Sigmoid colon (tissue), 6 donors: ENCODE measurements at regions not wholly inside any gene's neighbourhood (a gene's known extent, or its start where the extent isn't known, plus 50 kb on each side); places are given as distances from the start of the nearest gene placed in this dataset.

Source experiments
- DNase-seq: peaks from one replicate; pipeline ENCODE4 v3.0.0-alpha.2; 2019
- H3K27ac ChIP-seq, 4 donors: fragments of 200-600 bp; sonication (generic); one replicate each; pipeline ENCODE4 v1.5.1; 2016 to 2019; ENCODE audit warnings: mild to moderate bottlenecking in 1 of 4
- H3K27me3 ChIP-seq, 3 donors: fragments of 200-600 bp; sonication (generic); one replicate each; pipeline ENCODE4 v1.5.1; 2019; ENCODE audit warnings: mild to moderate bottlenecking in 1 of 3
- H3K36me3 ChIP-seq, 4 donors: fragments of 200-600 bp; sonication (generic); one replicate each; pipeline ENCODE4 v1.5.1; 2016 to 2019
- H3K4me1 ChIP-seq, 4 donors: fragments of 200-600 bp; sonication (generic); one replicate each; pipeline ENCODE4 v1.5.1; 2017 to 2019
- H3K4me3 ChIP-seq, 4 donors: fragments of 200-600 bp; sonication (generic); one replicate each; pipeline ENCODE4 v1.5.1; 2017 to 2019; ENCODE audit warnings: mild to moderate bottlenecking in 2 of 4, moderate library complexity in 1 of 4
- H3K9me3 ChIP-seq, 4 donors: fragments of 200-600 bp in 3 of 4; sonication (generic) in 3 of 4; one replicate each; pipeline versions ENCODE4 v1.5.1 to v1.6.1; 2013 to 2019
- EP300 ChIP-seq, 4 donors: sonication (generic); formaldehyde crosslinking; IDR thresholded peaks; one replicate each; pipeline ENCODE4 v1.6.1; 2017; ENCODE audit warnings: antibody characterized with exemption in 4 of 4
- POLR2A ChIP-seq, 2 donors: fragments of 450-650 bp; IDR thresholded peaks; one replicate each; pipeline ENCODE4 v1.6.1; 2016; ENCODE audit warnings: antibody characterized with exemption in 2 of 2, mild to moderate bottlenecking in 2 of 2, moderate library complexity in 2 of 2
- POLR2AphosphoS5 ChIP-seq, 4 donors: sonication (generic); formaldehyde crosslinking; IDR thresholded peaks; one replicate each; pipeline ENCODE4 v1.6.1; 2017; ENCODE audit warnings: antibody characterized with exemption in 4 of 4
- WGBS, 2 donors: extraction: QIAGEN DNeasy Blood & Tissue Kit; methylation state at CpG; one replicate each; pipeline ENCODE4 v1.1.7; 2013; 5-methylcytosine and 5-hydroxymethylcytosine counted together
- intact Hi-C: fragments of 100-400 bp; cut with DNase I; formaldehyde crosslinking; loops from one replicate; pipeline ENCODE4 v1.15.1; 2023
- TF ChIP-seq, protein P1 (sequence below), 4 experiments: fragments of 450-650 bp in 3 of 4; fragments of 200-600 bp in 1 of 4; IDR thresholded peaks; one replicate each; pipeline ENCODE4 v1.5.1; 2016 to 2019; ENCODE audit warnings: antibody characterized with exemption in 4 of 4, mild to moderate bottlenecking in 3 of 4, moderate library complexity in 2 of 4
- donor health status: healthy with polysubstance abuse.
- donor health status: healthy.

- Histone ChIP-seq H3K4me1 (no peaks in the 10 kb centered on the region), H3K9me3 (no peaks in the 10 kb centered on the region), H3K4me3 (no peak overlapping the region), H3K36me3 (no peaks in the 10 kb centered on the region), H3K27me3 (no peaks in the 10 kb centered on the region), H3K27ac (no peak overlapping the region)
- DNase-seq, result no peak
- TF ChIP-seq POLR2A (IDR thresholded peaks at IDR 0.05) (no peak), EP300 (IDR thresholded peaks at IDR 0.05) (no peak), POLR2AphosphoS5 (IDR thresholded peaks at IDR 0.05) (no peak)
- TF ChIP-seq, protein P1, sequence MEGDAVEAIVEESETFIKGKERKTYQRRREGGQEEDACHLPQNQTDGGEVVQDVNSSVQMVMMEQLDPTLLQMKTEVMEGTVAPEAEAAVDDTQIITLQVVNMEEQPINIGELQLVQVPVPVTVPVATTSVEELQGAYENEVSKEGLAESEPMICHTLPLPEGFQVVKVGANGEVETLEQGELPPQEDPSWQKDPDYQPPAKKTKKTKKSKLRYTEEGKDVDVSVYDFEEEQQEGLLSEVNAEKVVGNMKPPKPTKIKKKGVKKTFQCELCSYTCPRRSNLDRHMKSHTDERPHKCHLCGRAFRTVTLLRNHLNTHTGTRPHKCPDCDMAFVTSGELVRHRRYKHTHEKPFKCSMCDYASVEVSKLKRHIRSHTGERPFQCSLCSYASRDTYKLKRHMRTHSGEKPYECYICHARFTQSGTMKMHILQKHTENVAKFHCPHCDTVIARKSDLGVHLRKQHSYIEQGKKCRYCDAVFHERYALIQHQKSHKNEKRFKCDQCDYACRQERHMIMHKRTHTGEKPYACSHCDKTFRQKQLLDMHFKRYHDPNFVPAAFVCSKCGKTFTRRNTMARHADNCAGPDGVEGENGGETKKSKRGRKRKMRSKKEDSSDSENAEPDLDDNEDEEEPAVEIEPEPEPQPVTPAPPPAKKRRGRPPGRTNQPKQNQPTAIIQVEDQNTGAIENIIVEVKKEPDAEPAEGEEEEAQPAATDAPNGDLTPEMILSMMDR (IDR thresholded peaks at IDR 0.05), result no peak
- 59 to 84% methylated on average over 1 of the region's 1 CpG for WGBS, 2 donors
- intact Hi-C loops, result no loop called here
These were observed 867.4 kb downstream of the KCNT2 start for GRCh38 chr1:195740862-195741261.

DNA sequence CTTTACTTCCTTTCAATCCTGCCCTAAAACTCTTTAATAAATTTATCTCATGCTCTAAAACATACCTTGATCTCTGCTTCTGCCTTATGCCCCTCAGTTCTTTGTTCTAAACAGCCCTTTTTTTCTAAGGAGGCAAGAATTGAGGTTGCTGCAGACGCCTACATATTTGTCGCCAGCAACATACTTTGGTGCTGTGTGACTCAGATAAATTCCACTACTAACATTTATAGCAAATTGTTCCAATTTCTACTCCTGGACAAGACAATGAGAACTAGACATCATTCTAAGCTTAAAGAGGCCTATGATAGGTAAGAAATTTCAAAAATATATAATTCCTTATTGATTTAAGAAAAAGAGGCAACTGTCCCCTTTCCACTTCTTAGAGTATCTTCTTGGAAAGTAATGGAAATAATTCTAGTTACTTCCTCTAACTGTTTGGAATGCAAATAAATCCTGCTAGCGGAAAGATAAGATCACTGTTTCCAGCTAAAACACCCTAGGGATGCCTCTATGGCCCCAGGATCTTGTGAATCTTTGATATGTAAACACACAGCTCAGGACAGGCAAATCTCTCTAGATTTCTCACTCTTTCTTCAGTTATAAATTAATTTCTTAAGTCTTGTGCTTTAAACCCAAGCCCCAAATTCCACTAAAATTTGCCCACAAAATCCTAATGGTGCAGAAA lies 869.1 kb downstream of the KCNT2 start:
- no peaks in the 10 kb centered on the region for H3K27me3 ChIP-seq
- no peak overlapping the region for H3K27ac ChIP-seq
- H3K4me3 ChIP-seq, result no peak overlapping the region
- DNase-seq, result no peak
- H3K4me1 ChIP-seq, result no peaks in the 10 kb centered on the region
- TF ChIP-seq POLR2A (IDR thresholded peaks at IDR 0.05) (no peak), EP300 (IDR thresholded peaks at IDR 0.05) (no peak), POLR2AphosphoS5 (IDR thresholded peaks at IDR 0.05) (no peak)
- TF ChIP-seq, protein P1 (IDR thresholded peaks at IDR 0.05), result no peak
- H3K9me3 ChIP-seq, result no peaks in the 10 kb centered on the region
- H3K36me3 ChIP-seq, result no peaks in the 10 kb centered on the region
- 76 to 90% methylated on average over 3 of the region's 3 CpGs for WGBS, 2 donors
- intact Hi-C loops, result no loop called here

- Histone ChIP-seq H3K4me1 (no peaks in the 10 kb centered on the region), H3K36me3 (no peaks in the 10 kb centered on the region), H3K27me3 (no peaks in the 10 kb centered on the region), H3K27ac (no peak overlapping the region), H3K9me3 (no peaks in the 10 kb centered on the region), H3K4me3 (no peak overlapping the region)
- DNase-seq, result no peak
- intact Hi-C loops, result no loop called here
- TF ChIP-seq EP300 (IDR thresholded peaks at IDR 0.05) (no peak), POLR2A (IDR thresholded peaks at IDR 0.05) (no peak), POLR2AphosphoS5 (IDR thresholded peaks at IDR 0.05) (no peak)
- TF ChIP-seq, protein P1 (IDR thresholded peaks at IDR 0.05), result no peak
These were observed 873.1 kb downstream of the KCNT2 start for GRCh38 chr1:195735140-195735539.

DNA sequence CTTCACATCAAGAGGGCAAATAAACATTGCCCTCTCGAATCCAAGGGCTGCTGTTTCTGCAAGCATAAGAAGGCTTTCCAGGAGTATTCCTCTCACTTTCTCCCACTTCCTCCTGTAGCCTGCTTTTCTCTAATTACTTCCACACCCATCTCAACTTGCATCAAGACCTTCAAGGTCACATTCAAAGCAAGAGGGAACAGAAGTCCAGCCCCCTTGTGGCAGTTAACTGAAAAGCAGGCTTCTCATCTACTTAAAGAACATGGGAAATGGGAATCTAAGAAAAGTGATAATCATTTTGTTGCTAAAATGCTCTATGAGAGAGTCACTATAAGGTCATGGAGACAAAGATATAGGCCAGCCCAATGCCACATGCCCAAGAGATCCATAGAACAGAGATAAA lies 874.4 kb downstream of the KCNT2 start:
- DNase-seq, result no peak
- Histone ChIP-seq H3K27ac (no peak overlapping the region), H3K9me3 (no peaks in the 10 kb centered on the region), H3K4me1 (no peaks in the 10 kb centered on the region), H3K4me3 (no peak overlapping the region), H3K27me3 (no peaks in the 10 kb centered on the region), H3K36me3 (no peaks in the 10 kb centered on the region)
- intact Hi-C loops, result no loop called here
- 43 to 81% methylated on average over 1 of the region's 1 CpG for WGBS, 2 donors
- no peak for TF ChIP-seq POLR2A (IDR thresholded peaks at IDR 0.05)
- no peak for TF ChIP-seq POLR2AphosphoS5 (IDR thresholded peaks at IDR 0.05)
- TF ChIP-seq EP300 (IDR thresholded peaks at IDR 0.05), result no peak
- TF ChIP-seq, protein P1 (IDR thresholded peaks at IDR 0.05), result no peak

DNA sequence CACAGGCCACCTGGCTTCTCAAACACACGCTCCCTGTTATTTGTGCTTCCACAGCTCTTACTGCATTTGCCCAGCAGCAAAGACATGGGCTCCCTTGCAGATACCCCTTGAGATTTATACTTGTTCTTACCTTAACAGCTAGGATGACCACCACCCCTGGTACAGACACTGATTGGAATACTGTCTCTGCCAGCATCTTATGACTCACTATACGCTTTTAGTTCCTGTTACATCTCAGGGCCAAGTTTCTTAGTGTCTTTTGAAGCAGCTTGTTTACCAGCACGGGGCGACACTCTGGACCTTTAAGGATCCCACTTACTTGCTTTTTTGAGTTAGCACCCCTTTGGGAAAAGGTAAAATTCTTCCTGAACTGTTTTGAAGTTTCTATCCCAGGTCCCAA lies 874.8 kb downstream of the KCNT2 start:
- TF ChIP-seq EP300 (IDR thresholded peaks at IDR 0.05), result no peak
- no peak for TF ChIP-seq POLR2AphosphoS5 (IDR thresholded peaks at IDR 0.05)
- TF ChIP-seq, protein P1 (IDR thresholded peaks at IDR 0.05), result no peak
- no peak for TF ChIP-seq POLR2A (IDR thresholded peaks at IDR 0.05)
- H3K9me3 ChIP-seq, result no peaks in the 10 kb centered on the region
- H3K36me3 ChIP-seq, result no peaks in the 10 kb centered on the region
- DNase-seq, result no peak
- no peak overlapping the region for H3K27ac ChIP-seq
- H3K4me3 ChIP-seq, result no peak overlapping the region
- H3K4me1 ChIP-seq, result no peaks in the 10 kb centered on the region
- 60 to 79% methylated on average over 4 of the region's 4 CpGs for WGBS, 2 donors
- no peaks in the 10 kb centered on the region for H3K27me3 ChIP-seq
- intact Hi-C loops, result no loop called here
